CD4-positive, alpha-beta T cell treated with Interleukin-21 for 1 hour (primary cell): ENCODE measurements at regions not wholly inside any gene's neighbourhood (a gene's known extent, or its start where the extent isn't known, plus 50 kb on each side); places are given as distances from the start of the nearest gene placed in this dataset.

ENCODE experiments used
- DNase-seq: peaks from one replicate; pipeline ENCODE4 v3.0.0-alpha.2; 2020

DNA sequence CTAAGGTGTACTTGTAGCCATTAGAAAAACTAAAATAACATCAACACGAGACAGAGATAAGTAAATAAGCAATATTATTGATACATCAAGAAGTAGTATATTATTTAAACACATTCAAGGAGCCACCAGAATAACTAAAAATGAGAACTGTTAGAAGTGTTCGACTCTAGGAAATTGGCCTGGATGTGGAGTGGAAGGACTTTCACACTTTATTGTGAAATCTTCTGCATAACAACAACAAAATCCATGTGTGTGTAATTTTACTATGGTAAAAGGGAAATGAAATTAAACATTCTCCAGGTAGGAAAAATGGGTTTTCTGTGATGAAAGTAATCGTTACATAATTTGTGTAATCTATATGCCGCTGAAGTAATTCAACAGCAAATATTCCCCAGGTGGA lies 96.3 kb upstream of the RNF152 start:
- DNase-seq = no peak

GRCh38 chr18:61988100-61988499 lies 95.3 kb upstream of the RNF152 start:
- no peak for DNase-seq

DNA sequence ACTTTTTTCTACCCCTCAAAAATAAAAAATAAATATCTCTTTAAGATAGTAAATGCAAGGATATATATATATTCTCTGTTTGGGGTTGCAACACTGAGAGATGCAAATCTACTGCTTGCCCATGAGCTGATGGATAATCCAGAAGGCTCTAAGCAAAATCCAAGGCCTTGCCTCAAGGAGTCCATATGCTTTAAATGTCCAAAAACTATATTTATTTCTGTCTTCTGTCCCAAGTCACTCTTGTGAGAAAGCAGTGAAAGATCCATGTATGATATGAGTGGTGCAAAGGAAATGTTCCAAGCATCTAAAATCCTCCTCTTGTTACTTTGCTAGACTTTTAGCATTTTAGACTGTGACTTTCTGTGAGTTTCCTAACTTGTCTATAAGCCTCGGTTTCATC lies 92.9 kb upstream of the RNF152 start:
- no peak for DNase-seq

GRCh38 chr18:61984349-61984748 lies 91.5 kb upstream of the RNF152 start:
- no peak for DNase-seq

DNA sequence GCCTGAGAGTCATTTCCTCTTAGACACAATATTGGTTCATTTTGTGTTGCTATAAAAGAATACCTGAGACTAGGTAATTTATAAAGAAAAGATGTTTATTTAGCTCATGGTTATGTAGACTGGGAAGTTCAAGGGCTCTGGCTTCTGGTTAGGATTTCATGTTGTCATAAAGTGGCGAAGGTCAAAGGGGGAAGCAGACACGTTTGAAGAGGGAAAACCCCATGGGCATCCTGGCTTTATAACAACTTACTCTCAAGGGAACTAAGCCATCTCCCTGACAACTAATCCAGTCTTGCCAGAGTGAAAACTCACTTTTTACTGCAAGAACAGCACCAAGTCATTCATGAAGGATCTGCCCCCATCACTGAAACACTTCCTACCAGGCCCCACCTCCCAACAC lies 89.7 kb upstream of the RNF152 start:
- DNase-seq = no peak

DNA sequence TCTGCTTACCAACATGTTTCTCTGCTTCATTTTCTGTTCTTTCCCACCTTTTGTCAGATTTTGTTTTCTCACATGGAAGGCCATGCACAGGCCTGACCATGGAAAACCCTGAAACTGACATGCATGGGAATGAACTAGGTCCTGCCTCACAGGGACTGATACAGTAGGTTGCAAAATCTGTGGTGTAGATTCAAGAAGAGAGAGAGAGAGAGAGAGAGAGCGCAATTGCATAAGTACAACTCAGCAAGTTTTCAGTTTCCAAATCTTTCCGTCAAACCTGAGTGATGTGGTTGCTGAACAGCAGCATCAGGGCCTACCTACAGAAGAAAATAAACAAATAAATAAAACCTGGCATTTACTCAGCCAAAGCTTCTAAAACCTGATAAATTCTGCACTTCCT lies 87.5 kb upstream of the RNF152 start:
- DNase-seq = no peak

DNA sequence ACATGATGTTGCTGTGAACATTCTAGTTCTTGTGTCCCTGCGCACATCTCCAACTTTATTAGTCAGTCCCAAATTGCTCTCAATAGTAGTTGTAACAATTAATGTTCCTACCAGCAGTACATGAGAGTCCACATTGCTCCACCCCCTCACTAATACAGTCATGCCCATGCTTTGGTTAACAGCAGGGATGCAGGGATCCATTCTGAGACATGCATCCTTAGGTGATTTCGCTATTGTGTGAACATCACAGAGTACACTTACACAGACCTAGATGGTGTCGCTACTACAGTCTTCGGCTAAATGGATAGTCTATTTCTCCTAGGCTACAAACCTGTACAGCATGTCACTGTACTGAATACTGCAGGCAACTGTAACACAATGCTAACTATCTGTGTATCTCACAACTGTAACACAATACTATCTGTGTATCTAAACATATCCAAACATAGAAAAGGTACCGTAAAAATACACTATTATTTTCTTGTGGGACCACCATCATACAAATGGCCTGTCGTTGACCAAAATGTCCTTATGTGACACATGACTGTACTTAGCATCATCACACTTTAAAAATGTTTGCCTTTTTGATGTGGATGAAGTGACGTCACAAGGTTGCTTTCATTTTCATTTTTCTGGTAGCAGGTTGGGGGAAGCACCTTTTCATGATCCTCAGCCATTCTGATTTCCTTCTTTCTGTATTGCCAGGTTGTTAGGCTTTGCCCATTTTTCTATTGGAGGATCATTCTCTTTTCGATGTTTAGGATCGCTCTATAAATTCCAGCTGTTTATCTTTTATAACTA lies 82.9 kb upstream of the RNF152 start:
- DNase-seq = peak; percentile 79

- DNase-seq = no peak
These were observed 80.7 kb upstream of the RNF152 start for GRCh38 chr18:61973273-61974115.

- DNase-seq = no peak
These were observed 79.8 kb upstream of the RNF152 start for GRCh38 chr18:61972389-61973264.

- DNase-seq = no peak
These were observed 74.6 kb upstream of the RNF152 start for GRCh38 chr18:61967252-61967891.

GRCh38 chr18:61965311-61965710 lies 72.5 kb upstream of the RNF152 start:
- no peak for DNase-seq

DNA sequence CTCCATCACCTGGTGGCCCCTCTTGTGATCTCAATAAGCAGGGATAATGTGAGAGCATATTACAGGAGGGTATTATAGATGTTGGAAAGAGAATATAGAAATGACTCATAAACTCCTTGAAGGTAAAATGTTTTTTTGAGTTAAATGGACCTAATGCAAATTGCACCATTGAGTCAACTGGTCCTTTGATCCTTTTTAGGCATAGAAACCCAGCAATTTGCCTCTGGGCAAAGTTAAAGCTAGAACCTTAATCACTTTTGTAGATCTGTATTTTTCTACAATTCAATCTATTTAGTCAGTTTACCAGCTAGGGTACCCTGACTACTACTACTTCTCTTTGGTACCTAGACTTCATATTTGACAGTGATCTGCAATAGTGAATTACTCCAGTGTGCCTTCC lies 71.8 kb upstream of the RNF152 start:
- no peak for DNase-seq

DNA sequence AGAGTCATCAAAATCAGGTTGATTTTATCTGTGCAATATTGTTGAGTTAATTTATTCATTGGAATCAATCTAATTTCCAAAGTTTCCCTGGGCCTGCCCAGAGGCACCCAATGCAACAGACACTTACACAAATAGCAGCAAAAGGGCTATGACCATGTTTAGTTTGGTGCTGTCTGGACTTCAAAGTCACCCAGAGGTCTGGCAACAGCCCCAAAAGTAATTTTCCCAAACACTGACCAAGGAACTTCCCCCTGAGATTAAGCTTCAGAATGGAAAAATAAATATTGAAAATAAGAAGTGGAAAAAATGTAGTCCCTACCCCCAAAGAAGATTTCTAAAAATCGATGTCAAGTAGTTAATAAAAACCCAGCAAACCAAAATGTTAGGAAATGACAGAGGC lies 70.9 kb upstream of the RNF152 start:
- DNase-seq = no peak

DNA sequence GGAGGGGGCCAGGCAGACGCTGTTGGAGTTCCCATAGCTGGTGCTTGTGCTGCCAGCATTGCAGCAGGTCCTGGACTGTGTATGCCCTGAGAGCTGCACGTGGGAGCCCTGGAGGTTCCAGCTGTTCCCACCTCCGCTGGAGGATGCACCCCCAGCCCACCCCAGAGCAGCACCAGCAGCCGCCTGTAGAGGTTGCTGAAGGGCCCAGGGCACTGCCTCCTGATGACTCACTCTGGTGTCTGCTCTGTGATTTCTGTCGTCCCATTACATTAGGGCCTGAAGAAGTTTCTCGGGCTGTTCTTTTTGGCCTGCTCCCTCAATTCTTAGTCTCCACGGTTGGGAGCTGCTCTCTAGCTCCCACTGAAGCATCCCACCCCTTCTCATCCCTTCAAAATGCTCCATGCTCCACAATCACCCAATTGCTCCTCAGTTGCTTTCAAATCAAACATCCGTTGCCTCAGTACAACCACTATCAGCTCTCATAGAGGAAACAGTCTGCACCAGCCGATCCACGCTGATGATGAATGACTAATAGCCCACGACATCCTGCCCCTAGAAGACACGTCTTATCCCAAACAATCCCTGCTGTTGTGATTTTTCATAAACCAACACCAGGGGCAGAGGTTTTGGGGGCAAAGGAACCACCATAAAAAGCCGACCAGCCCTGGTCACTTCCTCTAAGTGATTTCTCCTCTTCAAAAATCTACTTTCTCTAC lies 65.2 kb upstream of the RNF152 start:
- no peak for DNase-seq

GRCh38 chr18:61955644-61956043 lies 62.8 kb upstream of the RNF152 start:
- no peak for DNase-seq

- DNase-seq = no peak
These were observed 61.4 kb upstream of the RNF152 start for GRCh38 chr18:61954096-61954746.

GRCh38 chr18:61953641-61954040 lies 60.8 kb upstream of the RNF152 start:
- DNase-seq = no peak

- no peak for DNase-seq
These were observed 60.4 kb upstream of the RNF152 start for GRCh38 chr18:61953161-61953560.

- DNase-seq = no peak
These were observed 58.6 kb upstream of the RNF152 start for GRCh38 chr18:61951396-61951795.

DNA sequence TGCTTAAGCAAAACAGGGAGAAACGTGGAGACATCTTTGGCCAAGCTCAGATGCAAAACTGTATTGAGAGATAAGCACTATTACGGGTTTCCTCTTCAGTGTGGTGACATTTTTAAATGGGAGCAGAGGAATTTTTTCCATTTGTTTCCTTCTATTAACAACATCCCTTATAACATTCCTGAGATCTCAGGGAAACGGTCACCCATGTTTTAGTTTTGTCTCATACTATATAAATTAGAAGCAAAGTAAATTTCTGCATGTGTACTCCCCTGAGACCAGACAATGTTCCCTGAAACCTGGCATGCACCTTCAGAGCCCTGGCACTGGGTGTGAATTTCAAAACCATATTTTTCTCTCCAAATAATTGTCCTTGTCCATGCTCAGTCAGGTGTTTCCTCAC lies 57.6 kb upstream of the RNF152 start:
- no peak for DNase-seq

DNA sequence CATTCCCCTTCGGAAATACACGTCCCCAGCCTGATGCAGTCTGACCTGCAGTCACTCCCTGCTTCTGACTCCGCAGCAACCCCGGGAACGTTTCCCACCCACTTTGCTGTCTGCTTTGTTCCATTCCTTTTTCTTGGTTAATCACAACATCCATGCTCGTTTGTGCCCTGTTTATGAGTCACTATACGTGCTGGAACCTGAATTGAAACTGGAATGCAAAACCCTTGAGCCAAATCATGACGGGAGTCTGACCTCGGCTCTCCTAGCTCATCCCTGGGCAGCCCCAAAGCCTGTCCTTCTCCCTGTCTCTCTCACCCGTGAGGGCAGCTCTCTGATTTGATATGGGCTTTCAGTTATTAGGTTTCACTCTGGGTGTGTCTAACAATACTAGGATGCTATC lies 57.1 kb upstream of the RNF152 start:
- DNase-seq = no peak
